ENCODE measurements at regions not wholly inside any gene's neighbourhood (a gene's known extent, or its start where the extent isn't known, plus 50 kb on each side); places are given as distances from the start of the nearest gene placed in this dataset.

DNA sequence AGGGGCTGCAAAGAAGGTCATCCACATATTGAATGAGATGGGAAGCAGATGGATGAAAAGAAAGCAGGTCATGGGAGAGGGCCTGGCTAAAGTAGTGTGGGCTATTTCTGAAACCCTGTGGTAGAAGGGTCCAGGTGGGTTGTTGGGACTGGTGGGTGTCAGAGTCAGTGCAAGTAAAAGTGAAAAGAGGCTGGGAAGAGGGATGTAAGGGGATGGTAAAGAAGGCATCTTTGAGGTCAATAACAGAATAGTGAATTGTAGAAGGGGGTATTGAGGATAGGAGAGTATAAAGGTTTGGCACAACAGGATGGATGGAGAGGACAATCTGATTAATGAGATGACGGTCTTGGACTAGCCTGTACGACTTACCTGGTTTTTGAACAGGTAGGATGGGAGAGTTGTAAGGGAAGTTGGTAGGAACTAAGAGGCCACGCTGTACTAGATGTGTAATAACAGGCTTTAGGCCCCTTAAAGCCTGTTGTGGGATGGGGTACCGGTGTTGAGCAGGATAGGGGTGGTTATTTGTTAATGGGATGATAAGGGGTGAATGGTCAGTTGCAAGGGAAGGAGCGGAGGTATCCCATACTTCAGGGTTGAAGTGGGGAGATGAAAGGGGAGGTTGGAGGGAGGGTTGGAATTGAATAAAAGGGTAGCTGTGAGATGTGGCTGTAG, 748.9 kb upstream of the ADGRB3 start:
- no peaks in the 10 kb centered on the region for H3K36me3 ChIP-seq (ENCODE audit: insufficient read depth, low read length)
- H3K4me2 ChIP-seq (ENCODE audit: low read depth, low read length, poor library complexity, severe bottlenecking): no peak overlapping the region
- no peak for DNase-seq
- no peaks in the 10 kb centered on the region for H3K4me1 ChIP-seq (ENCODE audit: low read length)
- H3K79me2 ChIP-seq (ENCODE audit: low read length): no peaks in the 10 kb centered on the region
- H3K9me2 ChIP-seq (replicated peaks; ENCODE audit: insufficient read depth, low read length): no peaks in the 10 kb centered on the region
- no peak overlapping the region for H3K4me3 ChIP-seq (ENCODE audit: low read length)
- no peaks in the 10 kb centered on the region for H3K9me3 ChIP-seq (ENCODE audit: low read length)
- no peak overlapping the region for H3K9ac ChIP-seq (ENCODE audit: low read length)
- no peak overlapping the region for H2AFZ ChIP-seq (ENCODE audit: low read length)
- no peaks in the 10 kb centered on the region for H4K20me1 ChIP-seq (ENCODE audit: insufficient read depth, low read depth, low read length)
- no peaks in the 10 kb centered on the region for H3K27me3 ChIP-seq (ENCODE audit: low read length)
- H3K27ac ChIP-seq (ENCODE audit: low read length): no peak overlapping the region

DNA sequence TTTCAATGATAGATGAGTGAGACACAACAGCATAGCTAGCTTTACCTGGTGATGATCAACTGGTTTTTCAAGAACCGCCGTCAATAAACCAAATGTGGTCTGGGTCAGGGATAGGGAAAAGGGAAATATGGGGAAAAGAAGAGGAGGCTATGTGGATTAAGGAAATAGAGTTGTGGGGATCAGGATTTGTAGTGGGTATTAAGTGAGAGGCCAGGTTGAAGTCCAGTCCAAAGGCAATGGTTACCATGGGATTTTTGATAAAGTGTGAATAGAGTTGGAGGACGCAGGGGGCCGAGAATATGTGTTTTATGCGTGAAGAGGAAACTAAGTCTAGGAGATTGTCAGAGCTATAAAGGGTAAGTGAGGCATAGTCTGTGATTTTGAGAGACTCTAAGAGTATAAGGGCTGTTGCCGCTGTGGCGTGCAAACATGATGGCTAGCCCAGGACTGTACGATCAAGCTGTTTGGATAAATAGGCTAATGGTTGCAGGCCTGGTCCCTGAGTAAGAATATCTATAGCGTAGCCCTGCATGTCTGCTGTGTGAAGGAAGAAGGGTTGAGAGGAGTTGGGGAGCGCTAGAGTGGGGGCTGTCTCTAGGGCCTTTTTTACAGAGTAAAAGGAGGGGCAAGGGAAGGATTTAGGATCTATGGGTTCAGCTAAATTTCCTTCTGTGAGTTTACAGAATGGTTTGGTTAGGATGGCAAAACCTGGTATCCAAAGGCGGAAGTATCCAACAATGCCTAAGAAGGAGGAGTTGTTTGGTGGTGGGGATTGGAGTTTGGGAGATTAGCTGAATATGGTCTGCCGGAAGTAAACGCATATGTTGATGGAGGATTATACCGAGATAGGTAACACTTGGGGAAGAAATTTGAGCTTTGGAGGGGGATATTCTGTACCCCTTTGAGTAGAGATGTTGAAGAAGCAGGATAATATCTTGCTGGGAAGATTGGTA, 749.7 kb upstream of the ADGRB3 start:
- H3K4me1 ChIP-seq (ENCODE audit: low read length): no peaks in the 10 kb centered on the region
- no peaks in the 10 kb centered on the region for H3K36me3 ChIP-seq (ENCODE audit: insufficient read depth, low read length)
- no peak overlapping the region for H3K9ac ChIP-seq (ENCODE audit: low read length)
- H3K79me2 ChIP-seq (ENCODE audit: low read length): no peaks in the 10 kb centered on the region
- H3K27ac ChIP-seq (ENCODE audit: low read length): no peak overlapping the region
- H4K20me1 ChIP-seq (ENCODE audit: insufficient read depth, low read depth, low read length): no peaks in the 10 kb centered on the region
- H3K9me2 ChIP-seq (replicated peaks; ENCODE audit: insufficient read depth, low read length): no peaks in the 10 kb centered on the region
- H3K4me3 ChIP-seq (ENCODE audit: low read length): no peak overlapping the region
- no peak overlapping the region for H2AFZ ChIP-seq (ENCODE audit: low read length)
- H3K4me2 ChIP-seq (ENCODE audit: low read depth, low read length, poor library complexity, severe bottlenecking): no peak overlapping the region
- H3K27me3 ChIP-seq (ENCODE audit: low read length): no peaks in the 10 kb centered on the region
- no peaks in the 10 kb centered on the region for H3K9me3 ChIP-seq (ENCODE audit: low read length)
- no peak for DNase-seq

GRCh38 chr6:67884442-67884841, 750.6 kb upstream of the ADGRB3 start:
- Histone ChIP-seq H3K4me3 (ENCODE audit: low read length) (no peak overlapping the region), H3K27ac (ENCODE audit: low read length) (no peak overlapping the region), H3K9ac (ENCODE audit: low read length) (no peak overlapping the region), H3K27me3 (ENCODE audit: low read length) (no peaks in the 10 kb centered on the region), H3K36me3 (ENCODE audit: insufficient read depth, low read length) (no peaks in the 10 kb centered on the region), H2AFZ (ENCODE audit: low read length) (no peak overlapping the region), H3K79me2 (ENCODE audit: low read length) (no peaks in the 10 kb centered on the region), H3K9me2 (replicated peaks; ENCODE audit: insufficient read depth, low read length) (no peaks in the 10 kb centered on the region), H3K4me1 (ENCODE audit: low read length) (no peaks in the 10 kb centered on the region), H3K9me3 (ENCODE audit: low read length) (no peaks in the 10 kb centered on the region), H3K4me2 (ENCODE audit: low read depth, low read length, poor library complexity, severe bottlenecking) (no peak overlapping the region), H4K20me1 (ENCODE audit: insufficient read depth, low read depth, low read length) (no peaks in the 10 kb centered on the region)
- DNase-seq: no peak

DNA sequence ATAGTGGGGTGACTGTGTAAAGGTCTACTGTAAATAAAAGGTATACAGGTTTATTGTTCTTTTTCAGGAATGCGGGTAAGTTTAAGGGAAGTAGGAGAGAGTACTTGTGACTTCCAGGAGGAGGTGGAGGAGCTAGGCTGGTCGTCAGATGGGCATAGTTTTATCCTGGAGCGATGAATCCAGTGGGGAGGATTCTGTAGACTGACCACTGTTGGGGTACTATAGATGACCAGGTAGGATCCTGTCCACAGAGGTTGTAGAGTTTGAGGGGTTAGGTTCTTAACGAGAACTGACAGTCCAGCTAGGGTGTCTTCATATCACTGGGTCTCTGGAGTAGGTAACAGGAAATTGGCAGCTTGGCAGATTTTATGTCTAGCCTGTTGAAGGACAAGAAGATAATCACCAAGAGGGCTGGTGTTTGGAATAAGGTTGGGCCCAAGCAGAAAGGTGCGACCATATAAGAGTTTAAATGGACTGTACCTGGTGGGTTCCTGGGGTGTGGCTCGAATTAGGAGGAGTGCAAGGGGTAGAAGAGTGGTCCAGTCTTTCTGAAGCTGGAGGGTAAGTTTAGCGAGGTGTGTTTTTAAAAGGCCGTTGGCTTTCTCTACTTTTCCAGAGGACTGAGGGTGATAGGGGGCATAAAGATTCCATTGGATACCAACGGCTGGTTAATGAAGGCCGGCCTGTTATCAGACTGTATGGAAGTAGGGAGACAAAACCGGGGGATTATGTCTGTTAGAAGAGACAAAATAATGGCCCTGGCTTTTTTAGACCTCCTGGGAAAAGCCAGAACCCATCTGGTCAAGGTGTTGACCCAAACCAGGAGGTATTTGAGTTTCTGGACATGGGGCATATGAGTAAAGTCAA, 751.3 kb upstream of the ADGRB3 start:
- Histone ChIP-seq H4K20me1 (ENCODE audit: insufficient read depth, low read depth, low read length) (no peaks in the 10 kb centered on the region), H3K27me3 (ENCODE audit: low read length) (no peaks in the 10 kb centered on the region), H3K36me3 (ENCODE audit: insufficient read depth, low read length) (no peaks in the 10 kb centered on the region), H3K9me3 (ENCODE audit: low read length) (no peaks in the 10 kb centered on the region), H2AFZ (ENCODE audit: low read length) (no peak overlapping the region), H3K4me1 (ENCODE audit: low read length) (no peaks in the 10 kb centered on the region), H3K79me2 (ENCODE audit: low read length) (no peaks in the 10 kb centered on the region), H3K9me2 (replicated peaks; ENCODE audit: insufficient read depth, low read length) (no peaks in the 10 kb centered on the region), H3K4me2 (ENCODE audit: low read depth, low read length, poor library complexity, severe bottlenecking) (no peak overlapping the region), H3K9ac (ENCODE audit: low read length) (no peak overlapping the region), H3K4me3 (ENCODE audit: low read length) (no peak overlapping the region), H3K27ac (ENCODE audit: low read length) (no peak overlapping the region)
- DNase-seq: no peak

- Histone ChIP-seq H4K20me1 (ENCODE audit: insufficient read depth, low read depth, low read length) (no peaks in the 10 kb centered on the region), H3K9me2 (replicated peaks; ENCODE audit: insufficient read depth, low read length) (no peaks in the 10 kb centered on the region), H3K9ac (ENCODE audit: low read length) (no peak overlapping the region), H3K9me3 (ENCODE audit: low read length) (no peaks in the 10 kb centered on the region), H3K4me1 (ENCODE audit: low read length) (no peaks in the 10 kb centered on the region), H3K79me2 (ENCODE audit: low read length) (no peaks in the 10 kb centered on the region), H3K36me3 (ENCODE audit: insufficient read depth, low read length) (no peaks in the 10 kb centered on the region), H3K4me3 (ENCODE audit: low read length) (no peak overlapping the region), H2AFZ (ENCODE audit: low read length) (no peak overlapping the region), H3K4me2 (ENCODE audit: low read depth, low read length, poor library complexity, severe bottlenecking) (no peak overlapping the region), H3K27ac (ENCODE audit: low read length) (no peak overlapping the region), H3K27me3 (ENCODE audit: low read length) (no peaks in the 10 kb centered on the region)
- no peak for DNase-seq
Measured at GRCh38 chr6:67882436-67883311, 752.4 kb upstream of the ADGRB3 start.

DNA sequence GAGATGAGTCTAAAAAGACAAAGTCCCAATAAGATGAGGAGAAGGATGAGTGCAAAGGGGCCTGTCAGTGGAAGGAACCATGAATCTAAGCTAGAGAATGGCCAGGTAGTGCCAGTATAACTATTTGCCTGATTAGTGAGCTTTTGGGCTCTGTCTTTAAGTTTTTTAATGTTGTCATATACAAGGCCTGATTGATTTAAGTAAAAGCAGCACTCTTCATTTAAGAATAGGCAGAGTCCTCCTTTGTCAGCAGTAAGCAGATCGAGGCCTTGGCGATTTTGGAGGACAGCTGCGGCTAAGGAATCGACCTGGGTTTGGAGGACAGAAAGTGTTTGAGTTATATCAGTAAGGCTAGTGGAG, 753.4 kb upstream of the ADGRB3 start:
- Histone ChIP-seq H4K20me1 (ENCODE audit: insufficient read depth, low read depth, low read length) (no peaks in the 10 kb centered on the region), H3K9me2 (replicated peaks; ENCODE audit: insufficient read depth, low read length) (no peaks in the 10 kb centered on the region), H3K4me2 (ENCODE audit: low read depth, low read length, poor library complexity, severe bottlenecking) (no peak overlapping the region), H3K4me1 (ENCODE audit: low read length) (no peaks in the 10 kb centered on the region), H3K9me3 (ENCODE audit: low read length) (no peaks in the 10 kb centered on the region), H3K79me2 (ENCODE audit: low read length) (no peaks in the 10 kb centered on the region), H3K27me3 (ENCODE audit: low read length) (no peaks in the 10 kb centered on the region), H2AFZ (ENCODE audit: low read length) (no peak overlapping the region), H3K36me3 (ENCODE audit: insufficient read depth, low read length) (no peaks in the 10 kb centered on the region), H3K4me3 (ENCODE audit: low read length) (no peak overlapping the region), H3K27ac (ENCODE audit: low read length) (no peak overlapping the region), H3K9ac (ENCODE audit: low read length) (no peak overlapping the region)
- no peak for DNase-seq

DNA sequence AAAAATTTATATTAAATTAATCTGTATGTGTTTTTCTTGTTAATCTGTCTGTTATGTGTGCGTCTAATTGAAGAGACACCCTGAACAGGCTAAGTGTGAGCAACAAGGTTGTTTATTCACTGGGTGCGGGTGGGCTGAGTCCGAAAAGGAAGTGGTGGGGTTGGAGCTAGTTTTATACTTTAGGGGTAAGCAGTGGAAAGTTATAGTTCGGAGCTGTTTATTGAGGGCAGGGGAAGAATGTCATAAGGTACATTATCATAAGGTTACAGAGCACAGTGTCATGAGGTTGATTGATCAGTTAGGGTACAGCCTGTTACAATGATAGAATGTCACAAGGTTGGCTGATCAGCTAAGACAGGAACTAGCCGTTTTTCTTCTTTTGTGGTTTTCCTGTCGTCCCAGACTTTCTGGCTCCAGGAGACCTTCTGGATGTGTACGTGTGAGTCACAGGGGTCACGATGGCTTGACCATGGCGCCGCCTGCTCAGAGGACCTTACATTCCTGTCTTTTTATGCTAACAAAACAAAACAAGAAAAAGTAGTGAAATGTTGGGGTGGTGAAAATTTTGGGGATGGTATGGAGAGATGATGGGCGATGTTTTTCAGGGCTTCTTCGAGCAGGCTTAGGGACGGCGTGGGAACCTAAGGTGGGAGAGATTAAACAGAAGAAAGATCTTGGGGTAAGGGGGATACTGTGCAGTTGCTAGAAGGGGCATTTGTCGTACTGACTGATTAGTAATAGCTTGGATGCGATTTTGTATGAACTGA, 754.0 kb upstream of the ADGRB3 start:
- Histone ChIP-seq H3K9me2 (replicated peaks; ENCODE audit: insufficient read depth, low read length) (no peaks in the 10 kb centered on the region), H2AFZ (ENCODE audit: low read length) (no peak overlapping the region), H3K4me1 (ENCODE audit: low read length) (no peaks in the 10 kb centered on the region), H4K20me1 (ENCODE audit: insufficient read depth, low read depth, low read length) (no peaks in the 10 kb centered on the region), H3K4me2 (ENCODE audit: low read depth, low read length, poor library complexity, severe bottlenecking) (no peak overlapping the region), H3K79me2 (ENCODE audit: low read length) (no peaks in the 10 kb centered on the region), H3K4me3 (ENCODE audit: low read length) (no peak overlapping the region), H3K27me3 (ENCODE audit: low read length) (no peaks in the 10 kb centered on the region), H3K9ac (ENCODE audit: low read length) (no peak overlapping the region), H3K9me3 (ENCODE audit: low read length) (no peaks in the 10 kb centered on the region), H3K27ac (ENCODE audit: low read length) (no peak overlapping the region), H3K36me3 (ENCODE audit: insufficient read depth, low read length) (no peaks in the 10 kb centered on the region)
- no peak for DNase-seq

Measured in Karpas-422 (cell line).